ENCODE measurements at regions not wholly inside any gene's neighbourhood (a gene's known extent, or its start where the extent isn't known, plus 50 kb on each side); places are given as distances from the start of the nearest gene placed in this dataset.

DNA sequence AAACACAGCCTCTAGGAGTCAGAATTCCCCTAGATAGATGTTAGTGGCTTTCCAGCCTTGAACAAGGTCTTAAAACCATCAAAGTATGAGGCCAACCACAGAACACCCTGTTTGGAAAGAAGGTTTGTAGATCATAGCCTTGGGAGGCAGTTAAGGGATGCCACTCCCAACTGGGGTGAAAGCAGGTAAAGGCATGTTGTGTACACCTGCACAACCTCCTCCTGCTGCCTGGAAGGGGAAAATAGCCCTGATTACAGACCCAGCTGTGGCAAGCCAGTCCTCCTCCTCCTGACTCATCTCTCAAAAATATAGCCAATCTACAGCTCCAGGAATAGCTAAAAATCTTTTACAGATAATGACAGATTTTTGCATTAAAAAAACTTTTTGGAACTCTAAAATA is 108.1 kb downstream of the RBM43 start:
- TF ChIP-seq, protein P1, sequence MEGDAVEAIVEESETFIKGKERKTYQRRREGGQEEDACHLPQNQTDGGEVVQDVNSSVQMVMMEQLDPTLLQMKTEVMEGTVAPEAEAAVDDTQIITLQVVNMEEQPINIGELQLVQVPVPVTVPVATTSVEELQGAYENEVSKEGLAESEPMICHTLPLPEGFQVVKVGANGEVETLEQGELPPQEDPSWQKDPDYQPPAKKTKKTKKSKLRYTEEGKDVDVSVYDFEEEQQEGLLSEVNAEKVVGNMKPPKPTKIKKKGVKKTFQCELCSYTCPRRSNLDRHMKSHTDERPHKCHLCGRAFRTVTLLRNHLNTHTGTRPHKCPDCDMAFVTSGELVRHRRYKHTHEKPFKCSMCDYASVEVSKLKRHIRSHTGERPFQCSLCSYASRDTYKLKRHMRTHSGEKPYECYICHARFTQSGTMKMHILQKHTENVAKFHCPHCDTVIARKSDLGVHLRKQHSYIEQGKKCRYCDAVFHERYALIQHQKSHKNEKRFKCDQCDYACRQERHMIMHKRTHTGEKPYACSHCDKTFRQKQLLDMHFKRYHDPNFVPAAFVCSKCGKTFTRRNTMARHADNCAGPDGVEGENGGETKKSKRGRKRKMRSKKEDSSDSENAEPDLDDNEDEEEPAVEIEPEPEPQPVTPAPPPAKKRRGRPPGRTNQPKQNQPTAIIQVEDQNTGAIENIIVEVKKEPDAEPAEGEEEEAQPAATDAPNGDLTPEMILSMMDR (conservative IDR thresholded peaks at IDR 0.05), result no peak
- TF ChIP-seq ZFX (IDR thresholded peaks at IDR 0.05), result no peak
